DOHH2 (cell line): ENCODE measurements at regions not wholly inside any gene's neighbourhood (a gene's known extent, or its start where the extent isn't known, plus 50 kb on each side); places are given as distances from the start of the nearest gene placed in this dataset.

Experiments used
- H3F3A ChIP-seq: fragments of 200-600 bp; sonication (generic), shearing (Covaris generic); 2 replicates; pipeline ENCODE4 v1.6.0; 2016; ENCODE audit warnings: antibody characterized with exemption, mild to moderate bottlenecking; ENCODE audit not compliant: control insufficient read depth, insufficient read depth
- H3K27ac ChIP-seq: fragments of 200-600 bp; sonication (generic); 2 replicates; pipeline ENCODE4 v1.5.1; 2014; ENCODE audit warnings: low read depth, mild to moderate bottlenecking, low read length, moderate library complexity
- H3K27me3 ChIP-seq: fragments of 200-600 bp; sonication (generic); 2 replicates; pipeline ENCODE4 v1.6.1; 2014; ENCODE audit warnings: mild to moderate bottlenecking, low read length, mixed read lengths; ENCODE audit not compliant: control insufficient read depth
- H3K36me3 ChIP-seq: fragments of 200-600 bp; sonication (generic); 2 replicates; pipeline ENCODE4 v1.6.1; 2014; ENCODE audit warnings: mild to moderate bottlenecking, low read length, moderate library complexity, mixed read lengths; ENCODE audit not compliant: control insufficient read depth
- H3K4me1 ChIP-seq: fragments of 200-600 bp; sonication (generic); 2 replicates; pipeline ENCODE4 v1.6.1; 2014; ENCODE audit warnings: mild to moderate bottlenecking, low read length, mixed read lengths; ENCODE audit not compliant: control insufficient read depth
- H3K4me2 ChIP-seq: fragments of 200-600 bp; sonication (generic); 2 replicates; pipeline ENCODE4 v1.6.0; 2014; ENCODE audit warnings: mild to moderate bottlenecking, low read length, moderate library complexity
- H3K4me3 ChIP-seq: fragments of 200-600 bp; sonication (generic); 2 replicates; pipeline ENCODE4 v1.5.1; 2014; ENCODE audit warnings: mild to moderate bottlenecking, low read length, mixed read lengths
- H3K79me2 ChIP-seq: fragments of 200-600 bp; sonication (generic); 2 replicates; pipeline ENCODE4 v1.6.1; 2014; ENCODE audit warnings: mild to moderate bottlenecking, low read length, mixed read lengths; ENCODE audit not compliant: control insufficient read depth
- H3K9me2 ChIP-seq: fragments of 200-600 bp; sonication (generic); replicated peaks from 2 replicates; pipeline ENCODE4 v1.6.1; 2014; ENCODE audit warnings: mild to moderate bottlenecking, low read length, mixed read lengths; ENCODE audit not compliant: control insufficient read depth
- H3K9me3 ChIP-seq: fragments of 200-600 bp; sonication (generic); 2 replicates; pipeline ENCODE4 v1.6.1; 2014; ENCODE audit warnings: antibody characterized with exemption, low read length, mixed read lengths; ENCODE audit not compliant: control insufficient read depth, insufficient read depth
- H4K20me1 ChIP-seq: fragments of 200-600 bp; sonication (generic); 2 replicates; pipeline ENCODE4 v1.6.0; 2014; ENCODE audit warnings: low read depth, mild to moderate bottlenecking, antibody characterized with exemption, low read length, moderate library complexity; ENCODE audit not compliant: control insufficient read depth, insufficient read depth
- EZH2phosphoT487 ChIP-seq: fragments of 200-600 bp; sonication (generic); IDR thresholded peaks from 2 replicates; pipeline ENCODE4 v1.6.1; 2017; ENCODE audit warnings: borderline replicate concordance, mild to moderate bottlenecking, antibody characterized with exemption, low read length, moderate library complexity, mixed read lengths
- TF ChIP-seq, protein P1 (sequence below): fragments of 200-600 bp; sonication (generic); IDR thresholded peaks from one replicate; pipeline ENCODE4 v1.5.1; 2014; ENCODE audit warnings: antibody characterized with exemption, mild to moderate bottlenecking, low read depth, low read length; ENCODE audit not compliant: poor library complexity, severe bottlenecking

- Histone ChIP-seq H3K4me3 (no peak overlapping the region), H3K27ac (no peak overlapping the region), H3K9me2 (no peaks in the 10 kb centered on the region), H3F3A (no peaks in the 10 kb centered on the region), H3K9me3 (no peaks in the 10 kb centered on the region), H3K4me2 (no peak overlapping the region), H3K4me1 (peaks cover 7% of the 10 kb centered on the region), H3K79me2 (no peaks in the 10 kb centered on the region), H4K20me1 (no peaks in the 10 kb centered on the region), H3K36me3 (no peaks in the 10 kb centered on the region), H3K27me3 (no peaks in the 10 kb centered on the region)
- no peak for TF ChIP-seq EZH2phosphoT487
- TF ChIP-seq, protein P1, sequence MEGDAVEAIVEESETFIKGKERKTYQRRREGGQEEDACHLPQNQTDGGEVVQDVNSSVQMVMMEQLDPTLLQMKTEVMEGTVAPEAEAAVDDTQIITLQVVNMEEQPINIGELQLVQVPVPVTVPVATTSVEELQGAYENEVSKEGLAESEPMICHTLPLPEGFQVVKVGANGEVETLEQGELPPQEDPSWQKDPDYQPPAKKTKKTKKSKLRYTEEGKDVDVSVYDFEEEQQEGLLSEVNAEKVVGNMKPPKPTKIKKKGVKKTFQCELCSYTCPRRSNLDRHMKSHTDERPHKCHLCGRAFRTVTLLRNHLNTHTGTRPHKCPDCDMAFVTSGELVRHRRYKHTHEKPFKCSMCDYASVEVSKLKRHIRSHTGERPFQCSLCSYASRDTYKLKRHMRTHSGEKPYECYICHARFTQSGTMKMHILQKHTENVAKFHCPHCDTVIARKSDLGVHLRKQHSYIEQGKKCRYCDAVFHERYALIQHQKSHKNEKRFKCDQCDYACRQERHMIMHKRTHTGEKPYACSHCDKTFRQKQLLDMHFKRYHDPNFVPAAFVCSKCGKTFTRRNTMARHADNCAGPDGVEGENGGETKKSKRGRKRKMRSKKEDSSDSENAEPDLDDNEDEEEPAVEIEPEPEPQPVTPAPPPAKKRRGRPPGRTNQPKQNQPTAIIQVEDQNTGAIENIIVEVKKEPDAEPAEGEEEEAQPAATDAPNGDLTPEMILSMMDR = no peak
Measured at GRCh38 chr9:4935001-4935672, 49.9 kb upstream of the JAK2 start.
